ENCODE measurements at regions not wholly inside any gene's neighbourhood (a gene's known extent, or its start where the extent isn't known, plus 50 kb on each side); places are given as distances from the start of the nearest gene placed in this dataset.

DNA sequence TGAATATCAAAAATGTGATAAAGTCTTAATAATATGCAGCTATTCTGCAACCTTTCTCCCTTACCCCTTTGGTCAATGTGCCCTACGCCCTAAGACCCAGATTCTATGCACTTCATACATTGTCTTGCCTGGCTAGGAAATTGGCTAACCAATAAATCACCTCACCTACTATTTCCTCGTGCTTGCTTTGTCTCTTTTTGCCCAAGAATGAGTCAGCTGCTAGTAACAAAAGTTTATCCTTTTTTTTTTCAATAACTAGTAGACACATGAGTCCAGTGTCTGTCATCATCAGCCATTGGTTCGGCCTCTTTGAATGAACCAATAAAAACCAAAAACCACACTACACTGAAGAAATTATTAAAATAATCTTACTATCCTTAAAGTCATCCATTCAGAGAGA, 387.1 kb downstream of the PPP3CA start:
- Histone ChIP-seq H3K27me3 (no peaks in the 10 kb centered on the region), H3K9me3 (no peaks in the 10 kb centered on the region), H3K4me3 (no peak overlapping the region), H3K4me1 (no peaks in the 10 kb centered on the region), H3K27ac (replicated peaks in 1 of 4) (no peak overlapping the region), H3K36me3 (no peaks in the 10 kb centered on the region)
- TF ChIP-seq EP300 (IDR thresholded peaks at IDR 0.05) (no peak), POLR2AphosphoS5 (IDR thresholded peaks at IDR 0.05) (no peak), POLR2A (IDR thresholded peaks at IDR 0.05; ENCODE audit: low read depth) (no peak)
- TF ChIP-seq, protein P1, sequence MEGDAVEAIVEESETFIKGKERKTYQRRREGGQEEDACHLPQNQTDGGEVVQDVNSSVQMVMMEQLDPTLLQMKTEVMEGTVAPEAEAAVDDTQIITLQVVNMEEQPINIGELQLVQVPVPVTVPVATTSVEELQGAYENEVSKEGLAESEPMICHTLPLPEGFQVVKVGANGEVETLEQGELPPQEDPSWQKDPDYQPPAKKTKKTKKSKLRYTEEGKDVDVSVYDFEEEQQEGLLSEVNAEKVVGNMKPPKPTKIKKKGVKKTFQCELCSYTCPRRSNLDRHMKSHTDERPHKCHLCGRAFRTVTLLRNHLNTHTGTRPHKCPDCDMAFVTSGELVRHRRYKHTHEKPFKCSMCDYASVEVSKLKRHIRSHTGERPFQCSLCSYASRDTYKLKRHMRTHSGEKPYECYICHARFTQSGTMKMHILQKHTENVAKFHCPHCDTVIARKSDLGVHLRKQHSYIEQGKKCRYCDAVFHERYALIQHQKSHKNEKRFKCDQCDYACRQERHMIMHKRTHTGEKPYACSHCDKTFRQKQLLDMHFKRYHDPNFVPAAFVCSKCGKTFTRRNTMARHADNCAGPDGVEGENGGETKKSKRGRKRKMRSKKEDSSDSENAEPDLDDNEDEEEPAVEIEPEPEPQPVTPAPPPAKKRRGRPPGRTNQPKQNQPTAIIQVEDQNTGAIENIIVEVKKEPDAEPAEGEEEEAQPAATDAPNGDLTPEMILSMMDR (IDR thresholded peaks at IDR 0.05), result no peak
- 84% methylated on average over 3 of the region's 3 CpGs for WGBS
- no peak for DNase-seq (ENCODE audit: extremely low spot score)
- intact Hi-C loops (cut with DNase I), result no loop called here

DNA sequence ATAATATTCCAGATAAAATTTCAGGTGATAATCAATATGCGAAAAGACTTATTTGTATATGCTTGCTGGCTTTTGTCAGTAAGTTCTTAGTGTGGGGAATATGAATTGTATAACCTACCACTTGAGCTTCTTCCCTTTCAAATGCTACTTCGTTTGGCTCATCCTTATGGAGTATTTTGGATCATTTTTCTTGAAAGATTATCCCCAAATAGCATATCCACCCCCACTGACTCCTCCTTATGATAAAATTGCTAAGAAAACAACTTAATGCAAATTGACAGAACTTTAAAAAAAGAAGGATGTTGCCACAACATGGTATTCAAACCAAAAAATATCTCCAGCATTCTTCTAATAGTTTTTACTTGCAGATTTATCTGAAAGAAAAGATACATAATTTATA, 393.3 kb downstream of the PPP3CA start:
- no peak overlapping the region for H3K27ac ChIP-seq (replicated peaks in 1 of 4)
- H3K27me3 ChIP-seq, result no peaks in the 10 kb centered on the region
- WGBS, result 71% methylated on average over 2 of the region's 2 CpGs
- no peak overlapping the region for H3K4me3 ChIP-seq
- H3K4me1 ChIP-seq, result no peaks in the 10 kb centered on the region
- intact Hi-C loops (cut with DNase I), result no loop called here
- no peak for DNase-seq (ENCODE audit: extremely low spot score)
- TF ChIP-seq POLR2A (IDR thresholded peaks at IDR 0.05; ENCODE audit: low read depth) (no peak), POLR2AphosphoS5 (IDR thresholded peaks at IDR 0.05) (no peak), EP300 (IDR thresholded peaks at IDR 0.05) (no peak)
- TF ChIP-seq, protein P1 (IDR thresholded peaks at IDR 0.05), result no peak
- no peaks in the 10 kb centered on the region for H3K36me3 ChIP-seq
- no peaks in the 10 kb centered on the region for H3K9me3 ChIP-seq

DNA sequence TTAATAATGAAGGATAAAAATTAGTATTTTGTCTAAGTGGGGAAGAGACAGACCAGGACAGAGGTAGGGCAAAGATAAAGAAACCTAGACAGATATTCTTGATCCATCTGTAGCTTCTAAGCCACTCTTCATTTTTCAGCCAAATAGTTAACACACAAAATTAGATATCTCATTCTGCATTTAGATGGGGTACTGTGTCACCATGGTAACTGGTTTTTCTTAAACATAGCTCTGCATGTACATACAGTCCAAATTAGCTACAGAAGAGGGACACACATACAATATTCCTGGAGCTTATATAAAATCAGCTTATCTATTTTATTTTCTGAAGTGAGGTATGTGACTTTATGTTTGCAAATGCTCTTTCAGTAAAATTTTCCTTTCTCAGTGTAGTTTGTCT, 393.7 kb downstream of the PPP3CA start:
- Histone ChIP-seq H3K36me3 (no peaks in the 10 kb centered on the region), H3K4me3 (no peak overlapping the region), H3K27me3 (no peaks in the 10 kb centered on the region), H3K9me3 (no peaks in the 10 kb centered on the region), H3K27ac (replicated peaks in 1 of 4) (no peak overlapping the region), H3K4me1 (no peaks in the 10 kb centered on the region)
- TF ChIP-seq POLR2A (IDR thresholded peaks at IDR 0.05; ENCODE audit: low read depth) (no peak), POLR2AphosphoS5 (IDR thresholded peaks at IDR 0.05) (no peak)
- TF ChIP-seq, protein P1 (IDR thresholded peaks at IDR 0.05), result no peak
- intact Hi-C loops (cut with DNase I), result no loop called here
- no peak for DNase-seq (ENCODE audit: extremely low spot score)

DNA sequence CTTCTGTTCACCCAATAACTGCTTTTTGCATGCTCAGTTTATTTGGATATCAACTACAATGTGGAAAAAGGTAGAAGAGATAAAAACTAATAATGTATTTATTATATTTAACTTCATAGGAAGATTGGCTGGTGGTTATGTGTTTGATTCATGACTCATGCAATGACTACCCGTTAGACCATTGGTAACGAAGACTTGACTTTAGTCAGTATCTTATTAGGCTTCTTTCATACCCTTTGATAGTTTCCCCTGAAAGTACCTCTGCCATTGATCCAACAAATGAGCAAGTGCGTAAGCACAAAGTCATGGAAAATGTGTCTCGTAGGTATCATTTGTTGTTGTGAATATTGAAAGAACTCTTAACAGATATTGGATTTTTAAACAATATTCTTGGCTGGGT, 394.7 kb downstream of the PPP3CA start:
- TF ChIP-seq, protein P1 (IDR thresholded peaks at IDR 0.05), result no peak
- TF ChIP-seq EP300 (IDR thresholded peaks at IDR 0.05), result no peak
- no peak for TF ChIP-seq POLR2A (IDR thresholded peaks at IDR 0.05; ENCODE audit: low read depth)
- TF ChIP-seq POLR2AphosphoS5 (IDR thresholded peaks at IDR 0.05), result no peak
- 84% methylated on average over 4 of the region's 4 CpGs for WGBS
- Histone ChIP-seq H3K36me3 (no peaks in the 10 kb centered on the region), H3K4me3 (no peak overlapping the region), H3K9me3 (no peaks in the 10 kb centered on the region), H3K4me1 (no peaks in the 10 kb centered on the region), H3K27ac (replicated peaks in 1 of 4) (no peak overlapping the region), H3K27me3 (no peaks in the 10 kb centered on the region)
- no peak for DNase-seq (ENCODE audit: extremely low spot score)
- intact Hi-C loops (cut with DNase I), result no loop called here

DNA sequence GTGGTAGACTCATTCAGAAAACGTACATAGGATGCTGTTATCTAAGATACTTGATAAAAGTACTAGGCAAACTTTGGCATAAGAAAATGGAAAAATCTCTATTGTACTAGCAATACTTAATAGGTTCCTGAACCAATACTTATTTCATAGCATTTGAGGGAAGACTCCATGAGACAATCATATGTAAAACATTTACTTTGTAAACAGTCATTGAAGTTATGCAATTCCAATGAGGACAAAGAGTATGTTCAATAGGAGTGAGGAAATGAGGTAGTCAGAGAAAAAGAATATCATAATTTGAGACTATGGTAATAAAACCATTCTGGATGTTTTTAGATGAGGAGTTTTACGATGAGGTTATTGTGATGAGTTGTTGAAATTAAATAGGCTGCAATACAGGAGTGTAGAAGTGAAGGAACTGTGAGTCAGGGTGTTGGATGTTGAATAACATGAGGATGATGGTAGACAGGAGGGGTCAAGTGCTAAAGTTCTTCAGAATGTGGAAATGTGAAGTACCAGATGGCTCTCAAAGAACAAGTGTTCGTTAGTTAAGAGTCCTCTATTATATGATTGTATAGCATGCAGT, 397.9 kb downstream of the PPP3CA start:
- Histone ChIP-seq H3K36me3 (no peaks in the 10 kb centered on the region), H3K9me3 (no peaks in the 10 kb centered on the region), H3K4me1 (no peaks in the 10 kb centered on the region), H3K27ac (replicated peaks in 1 of 4) (no peak overlapping the region), H3K27me3 (no peaks in the 10 kb centered on the region), H3K4me3 (no peak overlapping the region)
- WGBS, result 80% methylated on average over 3 of the region's 3 CpGs
- TF ChIP-seq POLR2A (IDR thresholded peaks at IDR 0.05; ENCODE audit: low read depth) (no peak), EP300 (IDR thresholded peaks at IDR 0.05) (no peak), POLR2AphosphoS5 (IDR thresholded peaks at IDR 0.05) (no peak)
- TF ChIP-seq, protein P1 (IDR thresholded peaks at IDR 0.05), result no peak
- intact Hi-C loops (cut with DNase I), result no loop called here
- no peak for DNase-seq (ENCODE audit: extremely low spot score)

Measured in esophagus muscularis mucosa (tissue), 4 donors.